Chondrocyte (in vitro differentiated cells): ENCODE measurements at regions not wholly inside any gene's neighbourhood (a gene's known extent, or its start where the extent isn't known, plus 50 kb on each side); places are given as distances from the start of the nearest gene placed in this dataset.

Experiments
- DNase-seq: peaks from one replicate; pipeline ENCODE4 v3.0.0; 2021; ENCODE audit warnings: mixed read lengths, low spot score
- H3K27ac Mint-ChIP-seq: one replicate; pipeline ENCODE4 v1.8.0; 2021; ENCODE audit warnings: mild to moderate bottlenecking, moderate library complexity, mixed read lengths; ENCODE audit not compliant: unreplicated experiment
- H3K27me3 Mint-ChIP-seq: 2 replicates; pipeline ENCODE4 v1.8.0; 2021; ENCODE audit warnings: low read depth, mixed read lengths
- H3K36me3 Mint-ChIP-seq: 2 replicates; pipeline ENCODE4 v1.8.0; 2021; ENCODE audit warnings: low read depth, mixed read lengths
- H3K4me1 Mint-ChIP-seq: 2 replicates; pipeline ENCODE4 v1.8.0; 2021; ENCODE audit warnings: low read depth, mild to moderate bottlenecking, mixed read lengths
- H3K4me3 Mint-ChIP-seq: one replicate; pipeline ENCODE4 v1.8.0; 2021; ENCODE audit warnings: mild to moderate bottlenecking, moderate library complexity, mixed read lengths; ENCODE audit not compliant: unreplicated experiment
- H3K9me3 Mint-ChIP-seq: 2 replicates; pipeline ENCODE4 v1.8.0; 2021; ENCODE audit warnings: low read depth, mixed read lengths
- CTCF ChIP-seq: fragments of 200-600 bp; sonication (generic); IDR thresholded peaks from 2 replicates; pipeline ENCODE4 v1.5.0; 2021; ENCODE audit warnings: antibody characterized with exemption, mild to moderate bottlenecking, moderate library complexity

GRCh38 chr18:61132031-61132430 is 201.2 kb upstream of the CDH20 start:
- Mint-ChIP-seq H3K36me3 (no peaks in the 10 kb centered on the region), H3K4me1 (no peaks in the 10 kb centered on the region), H3K27ac (no peak overlapping the region), H3K27me3 (peaks cover 11% of the 10 kb centered on the region), H3K9me3 (no peaks in the 10 kb centered on the region), H3K4me3 (no peak overlapping the region)
- no peak for DNase-seq
- TF ChIP-seq CTCF, result no peak

DNA sequence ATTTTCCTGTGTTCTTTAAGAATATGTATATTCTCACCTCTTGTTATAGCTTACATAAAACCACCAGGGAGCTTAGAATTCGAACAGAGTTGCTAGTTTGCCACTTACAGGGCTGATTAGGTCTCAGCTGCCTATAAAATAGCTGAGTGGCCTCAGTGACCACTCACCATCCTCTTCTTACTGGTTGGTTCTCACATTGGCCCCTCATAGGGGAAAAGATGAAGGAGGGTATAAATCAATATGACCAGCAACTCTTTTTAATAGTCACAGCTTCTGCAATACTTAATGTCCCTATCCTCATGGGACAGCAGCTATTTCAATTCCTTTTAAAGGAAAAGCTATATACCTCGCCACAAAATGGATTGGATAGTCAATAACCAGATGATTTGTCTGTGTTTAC is 199.4 kb upstream of the CDH20 start:
- Mint-ChIP-seq H3K9me3 (no peaks in the 10 kb centered on the region), H3K27ac (no peak overlapping the region), H3K4me3 (no peak overlapping the region), H3K36me3 (no peaks in the 10 kb centered on the region), H3K4me1 (no peaks in the 10 kb centered on the region), H3K27me3 (peaks cover 8% of the 10 kb centered on the region)
- TF ChIP-seq CTCF, result no peak
- DNase-seq, result no peak

DNA sequence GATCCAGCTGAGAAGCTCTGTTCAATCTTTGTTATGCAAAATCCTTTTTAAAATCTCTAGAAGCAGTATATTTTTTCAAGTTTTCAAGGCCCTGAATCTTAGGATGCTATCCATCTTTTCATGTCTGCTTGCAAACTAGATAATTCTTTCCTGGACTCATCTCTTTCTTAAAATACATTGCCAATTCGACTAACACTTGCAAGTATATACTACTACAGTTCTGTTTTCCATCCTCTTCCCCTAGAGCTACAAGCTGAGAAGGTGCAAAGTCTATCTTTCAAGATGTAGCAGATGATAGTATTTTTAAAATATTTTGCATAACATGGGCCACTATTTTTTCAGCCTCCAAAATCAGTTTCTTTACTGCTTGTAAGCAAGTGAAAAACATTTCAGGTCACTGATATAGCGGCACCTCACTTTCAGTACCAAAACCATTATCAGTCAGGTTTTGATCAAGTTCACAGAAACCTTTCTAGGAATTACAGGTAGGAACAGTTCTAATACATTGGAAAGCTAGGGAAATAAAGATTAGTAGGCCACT is 196.4 kb upstream of the CDH20 start:
- Mint-ChIP-seq H3K27ac (no peak overlapping the region), H3K36me3 (no peaks in the 10 kb centered on the region), H3K4me1 (no peaks in the 10 kb centered on the region), H3K27me3 (peaks cover 5% of the 10 kb centered on the region), H3K4me3 (no peak overlapping the region), H3K9me3 (peaks cover 3% of the 10 kb centered on the region)
- TF ChIP-seq CTCF, result no peak
- no peak for DNase-seq

DNA sequence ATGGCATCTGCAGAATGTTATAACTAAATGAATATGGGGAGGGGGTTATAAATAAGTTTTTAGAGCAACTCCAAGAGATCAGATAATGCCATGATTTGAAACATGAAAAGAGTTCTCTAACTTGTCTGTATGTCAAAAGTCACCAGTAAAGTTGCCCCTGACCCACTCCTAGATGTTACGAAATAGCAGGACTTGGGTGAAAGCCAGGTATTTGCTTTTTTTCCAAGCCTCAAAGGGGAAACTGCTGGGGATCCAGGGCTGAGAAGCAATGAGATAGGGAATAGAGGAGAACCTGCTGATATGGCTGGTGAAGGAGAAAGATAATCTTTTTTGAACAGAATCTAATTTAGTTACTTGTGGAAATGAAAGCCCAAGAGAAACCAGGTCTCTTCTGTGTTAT is 191.5 kb upstream of the CDH20 start:
- Mint-ChIP-seq H3K27ac (no peak overlapping the region), H3K9me3 (peaks cover 12% of the 10 kb centered on the region), H3K4me1 (no peaks in the 10 kb centered on the region), H3K4me3 (no peak overlapping the region), H3K36me3 (no peaks in the 10 kb centered on the region), H3K27me3 (no peaks in the 10 kb centered on the region)
- TF ChIP-seq CTCF, result no peak
- no peak for DNase-seq

DNA sequence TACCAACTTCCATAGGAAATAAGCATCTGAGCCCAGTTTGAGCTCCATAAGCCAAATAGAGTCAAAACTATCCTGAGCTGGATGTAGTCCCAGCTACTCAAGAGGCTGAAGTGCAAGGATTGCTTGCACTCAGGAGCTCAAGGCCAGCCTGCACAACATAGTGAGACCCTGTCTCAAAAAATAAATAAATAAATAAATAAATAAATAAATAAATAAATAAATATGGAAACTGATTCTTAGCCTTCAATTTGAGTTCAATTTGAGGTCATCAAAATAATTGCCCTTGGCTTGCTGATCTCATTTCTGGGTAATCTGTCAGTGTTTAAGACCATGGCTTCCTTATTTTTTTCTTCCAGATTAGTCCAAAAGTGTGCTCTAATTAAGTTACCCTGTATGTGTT is 184.9 kb upstream of the CDH20 start:
- Mint-ChIP-seq H3K9me3 (peaks cover 17% of the 10 kb centered on the region), H3K4me3 (no peak overlapping the region), H3K27me3 (peaks cover 2% of the 10 kb centered on the region), H3K36me3 (no peaks in the 10 kb centered on the region), H3K27ac (peak overlapping the region; percentile 50), H3K4me1 (no peaks in the 10 kb centered on the region)
- no peak for DNase-seq
- no peak for TF ChIP-seq CTCF
